ENCODE measurements at regions not wholly inside any gene's neighbourhood (a gene's known extent, or its start where the extent isn't known, plus 50 kb on each side); places are given as distances from the start of the nearest gene placed in this dataset.
"Not testable (repeated sequence)": the region's sequence is repeated elsewhere in the genome, so short reads cannot be mapped to it uniquely, and the experiment has no call there.

GRCh38 chr6:135129136-135129856, 51.8 kb upstream of the MYB start:
- peak; percentile 67 for DNase-seq

GRCh38 chr6:135128268-135128914, 52.7 kb upstream of the MYB start:
- DNase-seq: peak; percentile 73

- DNase-seq: no peak
These were observed 54.4 kb upstream of the MYB start for GRCh38 chr6:135126729-135127128.

- DNase-seq: no peak
These were observed 55.1 kb upstream of the MYB start for GRCh38 chr6:135126034-135126433.

- no peak for DNase-seq
These were observed 59.7 kb upstream of the MYB start for GRCh38 chr6:135121434-135121833.

GRCh38 chr6:135118134-135118730, 62.9 kb upstream of the MYB start:
- DNase-seq: no peak

GRCh38 chr6:135117413-135117968, 62.9 kb upstream of the HBS1L start:
- no peak for DNase-seq

GRCh38 chr6:135116571-135116970, 61.9 kb upstream of the HBS1L start:
- no peak for DNase-seq

- DNase-seq: no peak
These were observed 61.2 kb upstream of the HBS1L start for GRCh38 chr6:135115834-135116233.

GRCh38 chr6:135115411-135115810, 60.8 kb upstream of the HBS1L start:
- DNase-seq: no peak

- no peak for DNase-seq
These were observed 59.9 kb upstream of the HBS1L start for GRCh38 chr6:135114355-135115145.

GRCh38 chr6:135113860-135114259, 59.2 kb upstream of the HBS1L start:
- DNase-seq: no peak

GRCh38 chr6:135112951-135113350, 58.3 kb upstream of the HBS1L start:
- DNase-seq: not testable (repeated sequence)

- DNase-seq: not testable (repeated sequence)
These were observed 55.7 kb upstream of the HBS1L start for GRCh38 chr6:135110261-135110781.

- no peak for DNase-seq
These were observed 55.1 kb upstream of the HBS1L start for GRCh38 chr6:135109761-135110160.

GRCh38 chr6:135108692-135109091, 54.1 kb upstream of the HBS1L start:
- no peak for DNase-seq

GRCh38 chr6:135106611-135107010, 52.0 kb upstream of the HBS1L start:
- DNase-seq: no peak

- DNase-seq: no peak
These were observed 51.1 kb upstream of the HBS1L start for GRCh38 chr6:135105710-135106109.

- no peak for DNase-seq
These were observed 50.7 kb upstream of the HBS1L start for GRCh38 chr6:135105299-135105698.

All from activated CD8-positive, alpha-beta memory T cell treated with anti-CD3 and anti-CD28 coated beads, Interleukin-2, amount 50 U/mL, for 48 hours (primary cell).